Esophagus muscularis mucosa (tissue), 3 donors: ENCODE measurements at regions not wholly inside any gene's neighbourhood (a gene's known extent, or its start where the extent isn't known, plus 50 kb on each side); places are given as distances from the start of the nearest gene placed in this dataset.

Experiments used
- CTCF ChIP-seq, 3 experiments: fragments of 200-600 bp in 2 of 3; fragments of 450-650 bp in 1 of 3; sonication (generic) in 2 of 3; IDR thresholded peaks; one replicate each; pipeline ENCODE4 v1.5.1; 2017 to 2019; ENCODE audit warnings: antibody characterized with exemption in 3 of 3, mild to moderate bottlenecking in 2 of 3, moderate library complexity in 1 of 3
- EP300 ChIP-seq: sonication (generic); formaldehyde crosslinking; IDR thresholded peaks from one replicate; pipeline ENCODE4 v1.6.1; 2017; ENCODE audit warnings: antibody characterized with exemption

GRCh38 chr2:41621563-41621962 is 426.3 kb upstream of the PKDCC start:
- no peak for TF ChIP-seq CTCF (IDR thresholded peaks at IDR 0.05)
- TF ChIP-seq EP300 = no peak
